HEK293T (cell line): ENCODE measurements at regions not wholly inside any gene's neighbourhood (a gene's known extent, or its start where the extent isn't known, plus 50 kb on each side); places are given as distances from the start of the nearest gene placed in this dataset.

Experiments used
- CTBP1 ChIP-seq: fragments of 450-650 bp; IDR thresholded peaks from 2 replicates; pipeline ENCODE4 v1.6.1; 2016; ENCODE audit warnings: borderline replicate concordance
- FOXK2 ChIP-seq: fragments of 450-650 bp; IDR thresholded peaks from 2 replicates; pipeline ENCODE4 v1.6.1; 2016; ENCODE audit warnings: mild to moderate bottlenecking
- NFRKB ChIP-seq: fragments of 450-650 bp; IDR thresholded peaks from 2 replicates; pipeline ENCODE4 v1.6.1; 2016; ENCODE audit warnings: mild to moderate bottlenecking, moderate library complexity

GRCh38 chr11:95592471-95592870 is 197.1 kb downstream of the FAM76B start:
- no peak for TF ChIP-seq FOXK2
- no peak for TF ChIP-seq NFRKB
- TF ChIP-seq CTBP1: no peak
